WTC11 (cell line): ENCODE measurements at regions not wholly inside any gene's neighbourhood (a gene's known extent, or its start where the extent isn't known, plus 50 kb on each side); places are given as distances from the start of the nearest gene placed in this dataset.

Experiments
- ATAC-seq: fragments of 200-7000 bp; cut with Tn5 transposase; 2 replicates; pipeline ENCODE4 v1.10.0; 2021; ENCODE audit warnings: mild to moderate bottlenecking, moderate library complexity
- CTCF ChIA-PET: fragments of 300-600 bp; sonication (Branson Sonifier 250); formaldehyde crosslinking; loops from one replicate; lab custom pipeline; 2021; ENCODE audit warnings: antibody characterized with exemption; lab: Charles Lee
- POLR2A ChIA-PET: fragments of 350-600 bp; sonication (Branson Sonifier 250); formaldehyde crosslinking; loops from one replicate; lab custom pipeline; 2021; ENCODE audit warnings: antibody characterized with exemption; lab: Charles Lee
- DNase-seq: peaks from one replicate; pipeline ENCODE4 v3.0.0; 2021; ENCODE audit warnings: low spot score
- H3K27ac Mint-ChIP-seq: 2 replicates; pipeline ENCODE4 v1.8.0; 2021; ENCODE audit warnings: mixed read lengths
- H3K27me3 Mint-ChIP-seq: 2 replicates; pipeline ENCODE4 v1.8.0; 2021; ENCODE audit warnings: low read depth, mild to moderate bottlenecking, moderate library complexity, mixed read lengths
- H3K36me3 Mint-ChIP-seq: 2 replicates; pipeline ENCODE4 v1.8.0; 2021; ENCODE audit warnings: mixed read lengths
- H3K4me1 Mint-ChIP-seq: 2 replicates; pipeline ENCODE4 v1.8.0; 2022; ENCODE audit warnings: mixed read lengths
- H3K4me3 Mint-ChIP-seq: 2 replicates; pipeline ENCODE4 v1.8.0; 2021; ENCODE audit warnings: mild to moderate bottlenecking, moderate library complexity, mixed read lengths
- H3K9me3 Mint-ChIP-seq: 2 replicates; pipeline ENCODE4 v1.8.0; 2021; ENCODE audit warnings: mixed read lengths
- CREB1 ChIP-seq: sonication (generic); formaldehyde crosslinking; IDR thresholded peaks from 2 replicates; pipeline ENCODE4 v1.8.0; 2023; ENCODE audit warnings: mild to moderate bottlenecking, missing genetic modification reagents
- EMX1 ChIP-seq: fragments of 250-450 bp; sonication (Bioruptor Pico); IDR thresholded peaks from 2 replicates; pipeline ENCODE4 v1.8.0; 2021; ENCODE audit warnings: mild to moderate bottlenecking
- FOXJ3 ChIP-seq: sonication (generic); formaldehyde crosslinking; IDR thresholded peaks from 2 replicates; pipeline ENCODE4 v1.9.0; 2021; ENCODE audit warnings: missing genetic modification reagents, mild to moderate bottlenecking, borderline replicate concordance
- HMGA2 ChIP-seq: fragments of 250-450 bp; sonication (Bioruptor Pico); IDR thresholded peaks from 2 replicates; pipeline ENCODE4 v1.4.0; 2021; ENCODE audit warnings: mild to moderate bottlenecking, moderate library complexity
- NFYB ChIP-seq: sonication (generic); formaldehyde crosslinking; conservative IDR thresholded peaks from 2 replicates; pipeline ENCODE4 v1.8.0; 2022; ENCODE audit warnings: low read depth, missing genetic modification reagents
- SOX15 ChIP-seq: fragments of 250-450 bp; sonication (Bioruptor Pico); IDR thresholded peaks from 2 replicates; pipeline ENCODE4 v1.9.0; 2021; ENCODE audit warnings: mild to moderate bottlenecking
- TEAD1 ChIP-seq: sonication (generic); formaldehyde crosslinking; IDR thresholded peaks from 2 replicates; pipeline ENCODE4 v1.8.0; 2022; ENCODE audit warnings: mild to moderate bottlenecking, missing genetic modification reagents
- ZNF121 ChIP-seq: sonication (generic); formaldehyde crosslinking; IDR thresholded peaks from 2 replicates; pipeline ENCODE4 v1.8.0; 2023; ENCODE audit warnings: missing genetic modification reagents
- ZNF138 ChIP-seq: sonication (generic); formaldehyde crosslinking; conservative IDR thresholded peaks from 2 replicates; pipeline ENCODE4 v1.8.1; 2022; ENCODE audit warnings: mild to moderate bottlenecking, moderate library complexity, missing genetic modification reagents
- ZNF263 ChIP-seq: sonication (generic); formaldehyde crosslinking; IDR thresholded peaks from 2 replicates; pipeline ENCODE4 v1.8.1; 2022; ENCODE audit warnings: low read depth, mild to moderate bottlenecking, moderate library complexity, missing genetic modification reagents
- ZNF671 ChIP-seq: fragments of 250-450 bp; sonication (Bioruptor Pico); IDR thresholded peaks from 2 replicates; pipeline ENCODE4 v1.8.0; 2021; ENCODE audit warnings: mild to moderate bottlenecking
- TF ChIP-seq, protein P1 (sequence below): sonication (generic); formaldehyde crosslinking; IDR thresholded peaks from 2 replicates; pipeline ENCODE4 v1.8.1; 2023; ENCODE audit warnings: mild to moderate bottlenecking, missing genetic modification reagents
- TF ChIP-seq, protein P2 (sequence below): sonication (generic); formaldehyde crosslinking; IDR thresholded peaks from 2 replicates; pipeline ENCODE4 v1.8.0; 2022; ENCODE audit warnings: mild to moderate bottlenecking, missing genetic modification reagents
- TF ChIP-seq, protein P3 (sequence below): sonication (generic); formaldehyde crosslinking; IDR thresholded peaks from 2 replicates; pipeline ENCODE4 v1.8.1; 2023; ENCODE audit warnings: mild to moderate bottlenecking, missing genetic modification reagents, moderate library complexity
- TF ChIP-seq, protein P4 (sequence below): sonication (generic); formaldehyde crosslinking; IDR thresholded peaks from 2 replicates; pipeline ENCODE4 v1.8.1; 2023; ENCODE audit warnings: mild to moderate bottlenecking, missing genetic modification reagents, moderate library complexity
- TF ChIP-seq, protein P5 (sequence below): sonication (generic); formaldehyde crosslinking; IDR thresholded peaks from 2 replicates; pipeline ENCODE4 v1.8.1; 2023; ENCODE audit warnings: mild to moderate bottlenecking, missing genetic modification reagents
- TF ChIP-seq, protein P6 (sequence below): fragments of 200-600 bp; IDR thresholded peaks from 2 replicates; pipeline ENCODE4 v1.8.0; 2022; ENCODE audit warnings: antibody characterized with exemption
- TF ChIP-seq, protein P7 (sequence below): sonication (generic); formaldehyde crosslinking; IDR thresholded peaks from 2 replicates; pipeline ENCODE4 v1.8.1; 2022; ENCODE audit warnings: missing genetic modification reagents, borderline replicate concordance
- TF ChIP-seq, protein P8 (sequence below): fragments of 250-450 bp; sonication (Bioruptor Pico); IDR thresholded peaks from 2 replicates; pipeline ENCODE4 v1.9.0; 2021; ENCODE audit warnings: mild to moderate bottlenecking
- TF ChIP-seq, protein P9 (sequence below): sonication (generic); formaldehyde crosslinking; IDR thresholded peaks from 2 replicates; pipeline ENCODE4 v1.8.0; 2023; ENCODE audit warnings: missing genetic modification reagents

DNA sequence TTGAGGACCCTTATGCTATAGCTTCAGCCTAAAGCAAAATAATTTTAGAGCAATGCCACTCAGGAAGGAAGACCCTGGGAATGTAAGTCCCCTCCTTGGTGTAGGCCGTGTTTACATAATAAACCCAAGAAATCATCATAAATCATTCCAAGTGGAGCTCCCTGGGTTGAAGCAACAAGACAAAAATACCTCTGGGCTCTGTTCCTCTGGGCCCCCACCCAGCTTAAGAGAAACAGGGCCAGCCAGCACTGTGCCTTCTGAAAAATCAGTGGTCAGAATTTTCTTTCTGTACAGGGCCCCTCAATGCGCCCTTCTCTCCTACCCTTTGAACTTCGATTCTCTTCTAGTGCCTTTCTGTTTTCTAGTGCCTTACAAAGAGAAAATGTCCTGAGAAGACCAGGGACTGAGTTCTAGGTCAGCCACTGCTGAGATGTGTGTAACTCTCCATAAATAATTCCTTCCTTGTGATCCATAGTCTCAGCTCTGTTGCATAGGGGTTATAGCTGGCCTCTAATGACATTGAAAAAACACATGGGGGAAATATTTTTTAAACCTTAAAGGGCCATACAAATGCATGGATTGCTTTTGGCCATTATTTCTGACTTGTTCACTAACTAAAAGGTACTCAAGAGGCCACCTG lies 101.0 kb downstream of the ADRB2 start:
- Mint-ChIP-seq H3K27ac (no peak overlapping the region), H3K27me3 (no peaks in the 10 kb centered on the region), H3K4me3 (no peak overlapping the region), H3K9me3 (peaks cover 16% of the 10 kb centered on the region), H3K4me1 (peaks cover 46% of the 10 kb centered on the region), H3K36me3 (no peaks in the 10 kb centered on the region)
- CTCF ChIA-PET = no interaction called here
- POLR2A ChIA-PET = no interaction called here
- ATAC-seq (no peak), DNase-seq (no peak)
- no peak for TF ChIP-seq ZNF263 (CRISPR knock-in tag)
- no peak for TF ChIP-seq EMX1 (CRISPR knock-in tag)
- TF ChIP-seq ZNF671 (CRISPR knock-in tag) = no peak
- TF ChIP-seq, protein P1, sequence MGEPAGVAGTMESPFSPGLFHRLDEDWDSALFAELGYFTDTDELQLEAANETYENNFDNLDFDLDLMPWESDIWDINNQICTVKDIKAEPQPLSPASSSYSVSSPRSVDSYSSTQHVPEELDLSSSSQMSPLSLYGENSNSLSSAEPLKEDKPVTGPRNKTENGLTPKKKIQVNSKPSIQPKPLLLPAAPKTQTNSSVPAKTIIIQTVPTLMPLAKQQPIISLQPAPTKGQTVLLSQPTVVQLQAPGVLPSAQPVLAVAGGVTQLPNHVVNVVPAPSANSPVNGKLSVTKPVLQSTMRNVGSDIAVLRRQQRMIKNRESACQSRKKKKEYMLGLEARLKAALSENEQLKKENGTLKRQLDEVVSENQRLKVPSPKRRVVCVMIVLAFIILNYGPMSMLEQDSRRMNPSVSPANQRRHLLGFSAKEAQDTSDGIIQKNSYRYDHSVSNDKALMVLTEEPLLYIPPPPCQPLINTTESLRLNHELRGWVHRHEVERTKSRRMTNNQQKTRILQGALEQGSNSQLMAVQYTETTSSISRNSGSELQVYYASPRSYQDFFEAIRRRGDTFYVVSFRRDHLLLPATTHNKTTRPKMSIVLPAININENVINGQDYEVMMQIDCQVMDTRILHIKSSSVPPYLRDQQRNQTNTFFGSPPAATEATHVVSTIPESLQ (CRISPR knock-in tag) = no peak
- TF ChIP-seq, protein P2, sequence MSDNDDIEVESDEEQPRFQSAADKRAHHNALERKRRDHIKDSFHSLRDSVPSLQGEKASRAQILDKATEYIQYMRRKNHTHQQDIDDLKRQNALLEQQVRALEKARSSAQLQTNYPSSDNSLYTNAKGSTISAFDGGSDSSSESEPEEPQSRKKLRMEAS = no peak
- TF ChIP-seq, protein P3, sequence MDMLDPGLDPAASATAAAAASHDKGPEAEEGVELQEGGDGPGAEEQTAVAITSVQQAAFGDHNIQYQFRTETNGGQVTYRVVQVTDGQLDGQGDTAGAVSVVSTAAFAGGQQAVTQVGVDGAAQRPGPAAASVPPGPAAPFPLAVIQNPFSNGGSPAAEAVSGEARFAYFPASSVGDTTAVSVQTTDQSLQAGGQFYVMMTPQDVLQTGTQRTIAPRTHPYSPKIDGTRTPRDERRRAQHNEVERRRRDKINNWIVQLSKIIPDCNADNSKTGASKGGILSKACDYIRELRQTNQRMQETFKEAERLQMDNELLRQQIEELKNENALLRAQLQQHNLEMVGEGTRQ (CRISPR knock-in tag) = no peak

DNA sequence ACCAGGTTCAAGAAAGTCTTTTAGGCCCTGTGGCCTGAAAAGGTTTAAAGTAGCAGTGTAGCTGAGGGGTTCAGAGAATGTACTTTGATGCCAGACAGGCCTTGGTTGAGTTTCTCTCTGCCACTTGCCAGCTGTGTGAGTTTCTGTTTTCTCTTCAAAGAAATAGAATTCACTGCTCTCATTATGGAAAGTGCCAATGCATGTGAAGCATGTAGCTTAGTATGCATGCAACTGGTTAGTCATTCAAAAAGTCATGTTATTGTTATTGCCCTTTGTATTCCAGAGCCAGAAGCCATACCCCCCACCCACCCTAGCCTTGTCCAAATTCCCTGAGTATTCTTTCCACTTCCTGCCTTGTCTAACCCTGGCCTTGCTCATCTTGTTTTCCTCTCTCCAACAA lies 101.7 kb downstream of the ADRB2 start:
- ChIA-PET POLR2A (no interaction called here), CTCF (no interaction called here)
- ATAC-seq (no peak), DNase-seq (no peak)
- no peaks in the 10 kb centered on the region for H3K27me3 Mint-ChIP-seq
- H3K4me3 Mint-ChIP-seq = no peak overlapping the region
- H3K9me3 Mint-ChIP-seq = peaks cover 15% of the 10 kb centered on the region
- peaks cover 49% of the 10 kb centered on the region for H3K4me1 Mint-ChIP-seq
- H3K36me3 Mint-ChIP-seq = no peaks in the 10 kb centered on the region
- H3K27ac Mint-ChIP-seq = no peak overlapping the region
- TF ChIP-seq SOX15 (CRISPR knock-in tag) (no peak), HMGA2 (no peak), TEAD1 (CRISPR knock-in tag) (no peak), FOXJ3 (CRISPR knock-in tag) (no peak), NFYB (CRISPR knock-in tag) (no peak), ZNF138 (no peak), CREB1 (CRISPR knock-in tag) (no peak), ZNF121 (CRISPR knock-in tag) (no peak)
- TF ChIP-seq, protein P4, sequence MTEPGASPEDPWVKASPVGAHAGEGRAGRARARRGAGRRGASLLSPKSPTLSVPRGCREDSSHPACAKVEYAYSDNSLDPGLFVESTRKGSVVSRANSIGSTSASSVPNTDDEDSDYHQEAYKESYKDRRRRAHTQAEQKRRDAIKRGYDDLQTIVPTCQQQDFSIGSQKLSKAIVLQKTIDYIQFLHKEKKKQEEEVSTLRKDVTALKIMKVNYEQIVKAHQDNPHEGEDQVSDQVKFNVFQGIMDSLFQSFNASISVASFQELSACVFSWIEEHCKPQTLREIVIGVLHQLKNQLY (CRISPR knock-in tag) = no peak
- TF ChIP-seq, protein P3 (CRISPR knock-in tag) = no peak
- TF ChIP-seq, protein P5, sequence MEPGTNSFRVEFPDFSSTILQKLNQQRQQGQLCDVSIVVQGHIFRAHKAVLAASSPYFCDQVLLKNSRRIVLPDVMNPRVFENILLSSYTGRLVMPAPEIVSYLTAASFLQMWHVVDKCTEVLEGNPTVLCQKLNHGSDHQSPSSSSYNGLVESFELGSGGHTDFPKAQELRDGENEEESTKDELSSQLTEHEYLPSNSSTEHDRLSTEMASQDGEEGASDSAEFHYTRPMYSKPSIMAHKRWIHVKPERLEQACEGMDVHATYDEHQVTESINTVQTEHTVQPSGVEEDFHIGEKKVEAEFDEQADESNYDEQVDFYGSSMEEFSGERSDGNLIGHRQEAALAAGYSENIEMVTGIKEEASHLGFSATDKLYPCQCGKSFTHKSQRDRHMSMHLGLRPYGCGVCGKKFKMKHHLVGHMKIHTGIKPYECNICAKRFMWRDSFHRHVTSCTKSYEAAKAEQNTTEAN = no peak
- TF ChIP-seq, protein P6, sequence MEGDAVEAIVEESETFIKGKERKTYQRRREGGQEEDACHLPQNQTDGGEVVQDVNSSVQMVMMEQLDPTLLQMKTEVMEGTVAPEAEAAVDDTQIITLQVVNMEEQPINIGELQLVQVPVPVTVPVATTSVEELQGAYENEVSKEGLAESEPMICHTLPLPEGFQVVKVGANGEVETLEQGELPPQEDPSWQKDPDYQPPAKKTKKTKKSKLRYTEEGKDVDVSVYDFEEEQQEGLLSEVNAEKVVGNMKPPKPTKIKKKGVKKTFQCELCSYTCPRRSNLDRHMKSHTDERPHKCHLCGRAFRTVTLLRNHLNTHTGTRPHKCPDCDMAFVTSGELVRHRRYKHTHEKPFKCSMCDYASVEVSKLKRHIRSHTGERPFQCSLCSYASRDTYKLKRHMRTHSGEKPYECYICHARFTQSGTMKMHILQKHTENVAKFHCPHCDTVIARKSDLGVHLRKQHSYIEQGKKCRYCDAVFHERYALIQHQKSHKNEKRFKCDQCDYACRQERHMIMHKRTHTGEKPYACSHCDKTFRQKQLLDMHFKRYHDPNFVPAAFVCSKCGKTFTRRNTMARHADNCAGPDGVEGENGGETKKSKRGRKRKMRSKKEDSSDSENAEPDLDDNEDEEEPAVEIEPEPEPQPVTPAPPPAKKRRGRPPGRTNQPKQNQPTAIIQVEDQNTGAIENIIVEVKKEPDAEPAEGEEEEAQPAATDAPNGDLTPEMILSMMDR = no peak
- TF ChIP-seq, protein P7, sequence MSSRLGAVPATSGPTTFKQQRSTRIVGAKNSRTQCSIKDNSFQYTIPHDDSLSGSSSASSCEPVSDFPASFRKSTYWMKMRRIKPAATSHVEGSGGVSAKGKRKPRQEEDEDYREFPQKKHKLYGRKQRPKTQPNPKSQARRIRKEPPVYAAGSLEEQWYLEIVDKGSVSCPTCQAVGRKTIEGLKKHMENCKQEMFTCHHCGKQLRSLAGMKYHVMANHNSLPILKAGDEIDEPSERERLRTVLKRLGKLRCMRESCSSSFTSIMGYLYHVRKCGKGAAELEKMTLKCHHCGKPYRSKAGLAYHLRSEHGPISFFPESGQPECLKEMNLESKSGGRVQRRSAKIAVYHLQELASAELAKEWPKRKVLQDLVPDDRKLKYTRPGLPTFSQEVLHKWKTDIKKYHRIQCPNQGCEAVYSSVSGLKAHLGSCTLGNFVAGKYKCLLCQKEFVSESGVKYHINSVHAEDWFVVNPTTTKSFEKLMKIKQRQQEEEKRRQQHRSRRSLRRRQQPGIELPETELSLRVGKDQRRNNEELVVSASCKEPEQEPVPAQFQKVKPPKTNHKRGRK (CRISPR knock-in tag) = no peak
- TF ChIP-seq, protein P8, sequence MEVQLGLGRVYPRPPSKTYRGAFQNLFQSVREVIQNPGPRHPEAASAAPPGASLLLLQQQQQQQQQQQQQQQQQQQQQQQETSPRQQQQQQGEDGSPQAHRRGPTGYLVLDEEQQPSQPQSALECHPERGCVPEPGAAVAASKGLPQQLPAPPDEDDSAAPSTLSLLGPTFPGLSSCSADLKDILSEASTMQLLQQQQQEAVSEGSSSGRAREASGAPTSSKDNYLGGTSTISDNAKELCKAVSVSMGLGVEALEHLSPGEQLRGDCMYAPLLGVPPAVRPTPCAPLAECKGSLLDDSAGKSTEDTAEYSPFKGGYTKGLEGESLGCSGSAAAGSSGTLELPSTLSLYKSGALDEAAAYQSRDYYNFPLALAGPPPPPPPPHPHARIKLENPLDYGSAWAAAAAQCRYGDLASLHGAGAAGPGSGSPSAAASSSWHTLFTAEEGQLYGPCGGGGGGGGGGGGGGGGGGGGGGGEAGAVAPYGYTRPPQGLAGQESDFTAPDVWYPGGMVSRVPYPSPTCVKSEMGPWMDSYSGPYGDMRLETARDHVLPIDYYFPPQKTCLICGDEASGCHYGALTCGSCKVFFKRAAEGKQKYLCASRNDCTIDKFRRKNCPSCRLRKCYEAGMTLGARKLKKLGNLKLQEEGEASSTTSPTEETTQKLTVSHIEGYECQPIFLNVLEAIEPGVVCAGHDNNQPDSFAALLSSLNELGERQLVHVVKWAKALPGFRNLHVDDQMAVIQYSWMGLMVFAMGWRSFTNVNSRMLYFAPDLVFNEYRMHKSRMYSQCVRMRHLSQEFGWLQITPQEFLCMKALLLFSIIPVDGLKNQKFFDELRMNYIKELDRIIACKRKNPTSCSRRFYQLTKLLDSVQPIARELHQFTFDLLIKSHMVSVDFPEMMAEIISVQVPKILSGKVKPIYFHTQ = no peak
- TF ChIP-seq, protein P9, sequence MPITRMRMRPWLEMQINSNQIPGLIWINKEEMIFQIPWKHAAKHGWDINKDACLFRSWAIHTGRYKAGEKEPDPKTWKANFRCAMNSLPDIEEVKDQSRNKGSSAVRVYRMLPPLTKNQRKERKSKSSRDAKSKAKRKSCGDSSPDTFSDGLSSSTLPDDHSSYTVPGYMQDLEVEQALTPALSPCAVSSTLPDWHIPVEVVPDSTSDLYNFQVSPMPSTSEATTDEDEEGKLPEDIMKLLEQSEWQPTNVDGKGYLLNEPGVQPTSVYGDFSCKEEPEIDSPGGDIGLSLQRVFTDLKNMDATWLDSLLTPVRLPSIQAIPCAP (CRISPR knock-in tag) = no peak
